Lower leg skin (tissue), 3 donors: ENCODE measurements at regions not wholly inside any gene's neighbourhood (a gene's known extent, or its start where the extent isn't known, plus 50 kb on each side); places are given as distances from the start of the nearest gene placed in this dataset.

Source experiments
- POLR2A ChIP-seq, 2 donors: fragments of 450-650 bp; IDR thresholded peaks; one replicate each; pipeline ENCODE4 v1.6.1; 2016 to 2017; ENCODE audit warnings: antibody characterized with exemption in 2 of 2, mild to moderate bottlenecking in 1 of 2, moderate library complexity in 1 of 2
- TF ChIP-seq, protein P1 (sequence below), 3 donors: fragments of 450-650 bp; IDR thresholded peaks; one replicate each; pipeline ENCODE4 v1.5.1; 2016; ENCODE audit warnings: antibody characterized with exemption in 3 of 3, mild to moderate bottlenecking in 3 of 3, moderate library complexity in 2 of 3

GRCh38 chr4:14894392-14895292 lies 107.6 kb upstream of the CPEB2 start:
- TF ChIP-seq, protein P1, sequence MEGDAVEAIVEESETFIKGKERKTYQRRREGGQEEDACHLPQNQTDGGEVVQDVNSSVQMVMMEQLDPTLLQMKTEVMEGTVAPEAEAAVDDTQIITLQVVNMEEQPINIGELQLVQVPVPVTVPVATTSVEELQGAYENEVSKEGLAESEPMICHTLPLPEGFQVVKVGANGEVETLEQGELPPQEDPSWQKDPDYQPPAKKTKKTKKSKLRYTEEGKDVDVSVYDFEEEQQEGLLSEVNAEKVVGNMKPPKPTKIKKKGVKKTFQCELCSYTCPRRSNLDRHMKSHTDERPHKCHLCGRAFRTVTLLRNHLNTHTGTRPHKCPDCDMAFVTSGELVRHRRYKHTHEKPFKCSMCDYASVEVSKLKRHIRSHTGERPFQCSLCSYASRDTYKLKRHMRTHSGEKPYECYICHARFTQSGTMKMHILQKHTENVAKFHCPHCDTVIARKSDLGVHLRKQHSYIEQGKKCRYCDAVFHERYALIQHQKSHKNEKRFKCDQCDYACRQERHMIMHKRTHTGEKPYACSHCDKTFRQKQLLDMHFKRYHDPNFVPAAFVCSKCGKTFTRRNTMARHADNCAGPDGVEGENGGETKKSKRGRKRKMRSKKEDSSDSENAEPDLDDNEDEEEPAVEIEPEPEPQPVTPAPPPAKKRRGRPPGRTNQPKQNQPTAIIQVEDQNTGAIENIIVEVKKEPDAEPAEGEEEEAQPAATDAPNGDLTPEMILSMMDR (IDR thresholded peaks at IDR 0.05), result no peak
- no peak for TF ChIP-seq POLR2A (IDR thresholded peaks at IDR 0.05)
